PC-9 (cell line): ENCODE measurements at regions not wholly inside any gene's neighbourhood (a gene's known extent, or its start where the extent isn't known, plus 50 kb on each side); places are given as distances from the start of the nearest gene placed in this dataset.

Experiments
- CTCF ChIP-seq: fragments of 200-600 bp; sonication (generic); conservative IDR thresholded peaks from 2 replicates; pipeline ENCODE4 v1.6.1; 2017; ENCODE audit warnings: mixed run types, antibody characterized with exemption, mild to moderate bottlenecking, moderate library complexity
- EZH2 ChIP-seq: fragments of 200-600 bp; sonication (generic); IDR thresholded peaks from 2 replicates; pipeline ENCODE4 v1.8.0; 2017; ENCODE audit warnings: antibody characterized with exemption, low read depth

- TF ChIP-seq CTCF (no peak), EZH2 (no peak)
Observed at GRCh38 chr1:30613188-30613587, 110.2 kb downstream of the MATN1 start.
